ENCODE measurements at regions not wholly inside any gene's neighbourhood (a gene's known extent, or its start where the extent isn't known, plus 50 kb on each side); places are given as distances from the start of the nearest gene placed in this dataset.

DNA sequence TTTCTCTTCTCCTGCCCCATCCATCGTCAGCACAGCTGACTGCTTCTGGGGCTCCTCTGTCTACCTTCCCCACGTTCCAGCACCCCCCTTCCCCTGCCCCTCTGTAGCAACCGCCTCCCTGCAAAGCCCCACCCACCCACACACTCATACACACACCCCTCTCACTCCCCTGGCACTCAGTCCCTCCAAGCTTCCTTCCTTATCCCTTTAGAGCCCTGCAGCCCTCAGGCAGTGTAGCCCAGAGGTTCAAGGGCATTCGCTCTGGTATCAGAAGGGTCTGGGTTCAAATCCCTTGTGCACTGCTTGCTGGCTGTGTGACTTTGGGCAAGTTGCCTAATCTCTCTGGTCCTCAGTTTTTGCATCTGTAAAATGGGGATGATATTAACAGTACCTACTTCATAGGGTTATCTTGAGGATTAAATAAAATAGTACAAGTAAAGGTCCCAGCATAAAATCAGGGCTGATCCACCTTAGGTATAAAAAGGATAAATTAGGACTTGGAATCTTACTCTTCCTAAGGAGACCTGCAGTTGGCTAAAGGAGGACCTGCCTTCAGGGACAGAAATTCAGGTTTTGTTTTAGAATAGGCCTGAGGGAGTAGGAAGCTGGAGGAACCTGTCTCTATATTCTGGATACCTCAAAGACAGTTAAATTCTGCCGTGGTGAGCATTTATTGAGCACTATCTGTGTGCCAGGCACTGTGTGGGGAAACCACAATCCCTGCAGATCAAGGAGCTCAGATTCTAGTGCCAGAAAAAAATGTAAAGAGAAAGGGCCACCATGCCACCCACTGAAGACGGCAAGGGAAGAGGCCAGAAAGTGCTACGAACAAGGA, 94.1 kb downstream of the SNX5 start:
- TF ChIP-seq EZH2 (IDR thresholded peaks at IDR 0.05) (no peak), POLR2AphosphoS5 (IDR thresholded peaks at IDR 0.05; ENCODE audit: borderline replicate concordance, low read depth, low read length) (no peak), FOXP2 (optimal IDR thresholded peaks at IDR 0.05; ENCODE audit: control extremely low read depth, extremely low read length, insufficient read depth) (no peak)

All from SK-N-MC (cell line).